OCI-LY1 (cell line): ENCODE measurements at regions not wholly inside any gene's neighbourhood (a gene's known extent, or its start where the extent isn't known, plus 50 kb on each side); places are given as distances from the start of the nearest gene placed in this dataset.
"Not testable (repeated sequence)": the region's sequence is repeated elsewhere in the genome, so short reads cannot be mapped to it uniquely, and the experiment has no call there.

ENCODE experiments used
- H2AFZ ChIP-seq: fragments of 200-600 bp; sonication (generic), shearing (Covaris generic); 2 replicates; pipeline ENCODE4 v1.6.0; 2014; ENCODE audit warnings: antibody characterized with exemption, mild to moderate bottlenecking, low read length
- H3F3A ChIP-seq: fragments of 200-600 bp; sonication (generic), shearing (Covaris generic); 2 replicates; pipeline ENCODE4 v1.6.0; 2014; ENCODE audit warnings: mild to moderate bottlenecking, antibody characterized with exemption, low read length, moderate library complexity; ENCODE audit not compliant: insufficient read depth
- H3K27ac ChIP-seq: fragments of 200-600 bp; sonication (generic); 2 replicates; pipeline ENCODE4 v1.5.1; 2014; ENCODE audit warnings: low read length, mixed run types, mild to moderate bottlenecking, low read depth; ENCODE audit not compliant: poor library complexity, severe bottlenecking
- H3K27me3 ChIP-seq: fragments of 200-600 bp; sonication (generic); 2 replicates; pipeline ENCODE4 v1.6.0; 2014; ENCODE audit warnings: antibody characterized with exemption, mild to moderate bottlenecking, low read length, moderate library complexity; ENCODE audit not compliant: insufficient read depth
- H3K36me3 ChIP-seq: fragments of 200-600 bp; sonication (generic); 2 replicates; pipeline ENCODE4 v1.6.1; 2014; ENCODE audit warnings: mild to moderate bottlenecking, antibody characterized with exemption, low read length, moderate library complexity, mixed read lengths; ENCODE audit not compliant: insufficient read depth
- H3K4me1 ChIP-seq: fragments of 200-600 bp; sonication (generic); 2 replicates; pipeline ENCODE4 v1.5.1; 2014; ENCODE audit warnings: mild to moderate bottlenecking, low read length, moderate library complexity; ENCODE audit not compliant: insufficient read depth, severe bottlenecking
- H3K4me2 ChIP-seq: fragments of 200-600 bp; sonication (generic), shearing (Covaris generic); 2 replicates; pipeline ENCODE4 v1.6.1; 2014; ENCODE audit warnings: low read length
- H3K4me3 ChIP-seq: fragments of 200-600 bp; sonication (generic); 2 replicates; pipeline ENCODE4 v1.5.1; 2014; ENCODE audit warnings: low read length, low read depth, mild to moderate bottlenecking, mixed read lengths; ENCODE audit not compliant: poor library complexity, severe bottlenecking
- H3K79me2 ChIP-seq: fragments of 200-600 bp; shearing (Covaris generic); 2 replicates; pipeline ENCODE4 v1.6.1; 2016; ENCODE audit warnings: mixed run types, low read length, mixed read lengths; ENCODE audit not compliant: insufficient read depth
- H3K9ac ChIP-seq: fragments of 200-600 bp; sonication (generic), shearing (Covaris generic); 2 replicates; pipeline ENCODE4 v1.6.1; 2014; ENCODE audit warnings: mild to moderate bottlenecking, low read length, mixed read lengths
- H3K9me2 ChIP-seq: fragments of 200-600 bp; sonication (generic), shearing (Covaris generic); 2 replicates; pipeline ENCODE4 v1.6.1; 2014; ENCODE audit warnings: low read depth, mild to moderate bottlenecking, low read length, mixed read lengths
- H3K9me3 ChIP-seq: fragments of 200-600 bp; shearing (Covaris generic); 2 replicates; pipeline ENCODE4 v1.6.1; 2014; ENCODE audit warnings: low read length, mixed read lengths
- H4K20me1 ChIP-seq: fragments of 200-600 bp; sonication (generic), shearing (Covaris generic); 2 replicates; pipeline ENCODE4 v1.6.0; 2016; ENCODE audit warnings: mild to moderate bottlenecking, low read length; ENCODE audit not compliant: insufficient read depth
- EZH2 ChIP-seq: fragments of 200-600 bp; sonication (generic), shearing (Covaris generic); IDR thresholded peaks from 2 replicates; pipeline ENCODE4 v1.8.0; 2017; ENCODE audit warnings: borderline replicate concordance, mixed run types, mild to moderate bottlenecking, antibody characterized with exemption, low read length, moderate library complexity, mixed read lengths
- TF ChIP-seq, protein P1 (sequence below): fragments of 200-600 bp; sonication (generic), shearing (Covaris generic); IDR thresholded peaks from 2 replicates; pipeline ENCODE4 v1.5.1; 2017; ENCODE audit warnings: mild to moderate bottlenecking, antibody characterized with exemption, low read length, moderate library complexity, mixed read lengths

DNA sequence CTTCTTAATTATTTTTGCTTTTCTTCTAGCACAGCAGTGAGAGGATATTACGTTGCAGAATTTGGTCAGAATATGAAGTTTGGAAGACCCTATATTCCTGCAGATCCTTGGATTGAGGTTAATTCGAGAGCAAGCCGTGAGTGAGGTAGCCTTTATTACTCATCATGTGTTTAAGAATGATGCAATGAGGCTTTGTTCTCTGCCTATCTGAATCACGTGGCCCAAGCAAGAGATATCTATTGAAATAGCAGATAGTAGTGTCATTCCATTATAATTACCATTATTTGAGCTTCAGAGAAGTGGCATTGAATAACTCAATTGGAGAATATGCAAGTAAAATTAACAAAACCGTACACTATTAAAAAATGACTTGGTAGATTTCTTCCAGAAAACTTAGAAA is 641.1 kb downstream of the TMEM182 start:
- no peaks in the 10 kb centered on the region for H3K9me3 ChIP-seq
- no peak overlapping the region for H2AFZ ChIP-seq
- no peaks in the 10 kb centered on the region for H3F3A ChIP-seq
- H3K4me2 ChIP-seq, result no peak overlapping the region
- no peaks in the 10 kb centered on the region for H3K27me3 ChIP-seq
- H3K9ac ChIP-seq, result no peak overlapping the region
- H3K79me2 ChIP-seq, result no peaks in the 10 kb centered on the region
- H3K4me1 ChIP-seq, result no peaks in the 10 kb centered on the region
- H3K36me3 ChIP-seq, result no peaks in the 10 kb centered on the region
- no peaks in the 10 kb centered on the region for H4K20me1 ChIP-seq
- H3K4me3 ChIP-seq, result no peak overlapping the region
- H3K9me2 ChIP-seq, result no peaks in the 10 kb centered on the region
- no peak overlapping the region for H3K27ac ChIP-seq
- TF ChIP-seq, protein P1, sequence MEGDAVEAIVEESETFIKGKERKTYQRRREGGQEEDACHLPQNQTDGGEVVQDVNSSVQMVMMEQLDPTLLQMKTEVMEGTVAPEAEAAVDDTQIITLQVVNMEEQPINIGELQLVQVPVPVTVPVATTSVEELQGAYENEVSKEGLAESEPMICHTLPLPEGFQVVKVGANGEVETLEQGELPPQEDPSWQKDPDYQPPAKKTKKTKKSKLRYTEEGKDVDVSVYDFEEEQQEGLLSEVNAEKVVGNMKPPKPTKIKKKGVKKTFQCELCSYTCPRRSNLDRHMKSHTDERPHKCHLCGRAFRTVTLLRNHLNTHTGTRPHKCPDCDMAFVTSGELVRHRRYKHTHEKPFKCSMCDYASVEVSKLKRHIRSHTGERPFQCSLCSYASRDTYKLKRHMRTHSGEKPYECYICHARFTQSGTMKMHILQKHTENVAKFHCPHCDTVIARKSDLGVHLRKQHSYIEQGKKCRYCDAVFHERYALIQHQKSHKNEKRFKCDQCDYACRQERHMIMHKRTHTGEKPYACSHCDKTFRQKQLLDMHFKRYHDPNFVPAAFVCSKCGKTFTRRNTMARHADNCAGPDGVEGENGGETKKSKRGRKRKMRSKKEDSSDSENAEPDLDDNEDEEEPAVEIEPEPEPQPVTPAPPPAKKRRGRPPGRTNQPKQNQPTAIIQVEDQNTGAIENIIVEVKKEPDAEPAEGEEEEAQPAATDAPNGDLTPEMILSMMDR, result no peak
- TF ChIP-seq EZH2, result no peak

DNA sequence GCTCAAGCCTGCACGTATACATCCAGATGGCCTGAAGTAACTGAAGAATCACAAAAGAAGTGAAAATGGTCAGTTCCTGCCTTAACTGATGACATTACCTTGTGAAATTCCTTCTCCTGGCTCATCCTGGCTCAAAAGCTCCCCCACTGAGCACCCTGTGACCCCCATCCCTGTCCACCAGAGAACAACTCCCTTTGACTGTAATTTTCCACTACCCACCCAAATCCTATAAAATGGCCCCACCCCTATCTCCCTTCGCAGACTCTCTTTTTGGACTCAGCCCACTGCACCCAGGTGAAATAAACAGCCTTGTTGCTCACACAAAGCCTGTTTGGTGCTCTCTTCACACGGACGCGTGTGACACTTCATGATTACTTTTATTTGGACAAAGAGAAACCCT is 641.6 kb downstream of the TMEM182 start:
- H3K79me2 ChIP-seq, H3K4me3 ChIP-seq, H3K27me3 ChIP-seq, H3K9me3 ChIP-seq, H3K27ac ChIP-seq, H4K20me1 ChIP-seq, H3K36me3 ChIP-seq, H3K4me1 ChIP-seq, H3F3A ChIP-seq, H3K4me2 ChIP-seq, H2AFZ ChIP-seq, H3K9ac ChIP-seq, H3K9me2 ChIP-seq: not testable (repeated sequence)

- H3K36me3 ChIP-seq, result no peaks in the 10 kb centered on the region
- no peaks in the 10 kb centered on the region for H3K4me1 ChIP-seq
- no peak overlapping the region for H3K9ac ChIP-seq
- no peak for TF ChIP-seq EZH2
- TF ChIP-seq, protein P1, result no peak
- H3K9me3 ChIP-seq, result no peaks in the 10 kb centered on the region
- no peaks in the 10 kb centered on the region for H3K27me3 ChIP-seq
- no peak overlapping the region for H3K27ac ChIP-seq
- H3K79me2 ChIP-seq, result no peaks in the 10 kb centered on the region
- H4K20me1 ChIP-seq, result no peaks in the 10 kb centered on the region
- H3K4me3 ChIP-seq, result no peak overlapping the region
- no peaks in the 10 kb centered on the region for H3K9me2 ChIP-seq
- no peaks in the 10 kb centered on the region for H3F3A ChIP-seq
- no peak overlapping the region for H3K4me2 ChIP-seq
- no peak overlapping the region for H2AFZ ChIP-seq
Measured at GRCh38 chr2:103410221-103410620, 648.4 kb downstream of the TMEM182 start.

DNA sequence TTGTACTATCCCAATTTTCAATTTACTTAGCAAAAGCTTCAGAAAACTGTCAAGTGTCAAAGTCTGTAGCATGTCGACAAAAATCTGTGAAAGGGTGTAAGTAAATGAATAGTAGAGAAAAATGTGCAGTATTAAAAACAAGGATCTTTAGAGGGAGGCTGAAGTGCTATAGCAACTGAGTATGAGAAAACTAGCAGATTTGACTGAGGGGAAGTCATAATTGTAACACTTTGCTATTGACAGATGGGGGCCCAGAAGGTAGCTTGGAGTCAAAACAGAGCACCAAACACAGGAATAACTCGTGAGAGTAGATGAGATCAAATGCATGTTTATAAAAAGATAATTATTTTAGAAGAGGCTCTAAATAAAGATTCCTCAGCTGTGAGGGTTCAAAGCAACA is 657.7 kb downstream of the TMEM182 start:
- Histone ChIP-seq H3K36me3 (no peaks in the 10 kb centered on the region), H3K27me3 (no peaks in the 10 kb centered on the region), H3K27ac (no peak overlapping the region), H3K9ac (no peak overlapping the region), H2AFZ (no peak overlapping the region), H3F3A (no peaks in the 10 kb centered on the region), H3K4me2 (no peak overlapping the region), H3K9me3 (no peaks in the 10 kb centered on the region), H3K9me2 (no peaks in the 10 kb centered on the region), H4K20me1 (no peaks in the 10 kb centered on the region), H3K79me2 (no peaks in the 10 kb centered on the region), H3K4me1 (no peaks in the 10 kb centered on the region), H3K4me3 (no peak overlapping the region)
- TF ChIP-seq, protein P1, result no peak
- no peak for TF ChIP-seq EZH2
